ENCODE measurements at regions not wholly inside any gene's neighbourhood (a gene's known extent, or its start where the extent isn't known, plus 50 kb on each side); places are given as distances from the start of the nearest gene placed in this dataset.

GRCh38 chr6:105808571-105808970 lies 277.6 kb upstream of the PRDM1 start:
- DNase-seq: no peak

GRCh38 chr6:105807905-105808304 lies 278.2 kb upstream of the PRDM1 start:
- DNase-seq: no peak

GRCh38 chr6:105806486-105806920 lies 279.6 kb upstream of the PRDM1 start:
- DNase-seq: no peak

GRCh38 chr6:105805501-105806023 lies 280.6 kb upstream of the PRDM1 start:
- DNase-seq: no peak

GRCh38 chr6:105804424-105804823 lies 281.7 kb upstream of the PRDM1 start:
- no peak for DNase-seq

- DNase-seq: no peak
These were observed 282.1 kb upstream of the PRDM1 start for GRCh38 chr6:105804000-105804399.

- DNase-seq: no peak
These were observed 282.7 kb upstream of the PRDM1 start for GRCh38 chr6:105803442-105803841.

GRCh38 chr6:105802703-105803102 lies 283.4 kb upstream of the PRDM1 start:
- no peak for DNase-seq

GRCh38 chr6:105800871-105801270 lies 285.3 kb upstream of the PRDM1 start:
- DNase-seq: no peak

- no peak for DNase-seq
These were observed 285.7 kb upstream of the PRDM1 start for GRCh38 chr6:105800398-105800797.

GRCh38 chr6:105799056-105799455 lies 287.1 kb upstream of the PRDM1 start:
- no peak for DNase-seq

GRCh38 chr6:105797983-105798453 lies 288.1 kb upstream of the PRDM1 start:
- no peak for DNase-seq

- no peak for DNase-seq
These were observed 288.7 kb upstream of the PRDM1 start for GRCh38 chr6:105797286-105797979.

- no peak for DNase-seq
These were observed 290.1 kb upstream of the PRDM1 start for GRCh38 chr6:105795913-105796517.

GRCh38 chr6:105795366-105795765 lies 290.8 kb upstream of the PRDM1 start:
- no peak for DNase-seq

GRCh38 chr6:105794870-105795269 lies 291.3 kb upstream of the PRDM1 start:
- no peak for DNase-seq

- no peak for DNase-seq
These were observed 291.9 kb upstream of the PRDM1 start for GRCh38 chr6:105794239-105794638.

- DNase-seq: no peak
These were observed 293.0 kb upstream of the PRDM1 start for GRCh38 chr6:105793130-105793529.

GRCh38 chr6:105791583-105792318 lies 294.4 kb upstream of the PRDM1 start:
- DNase-seq: no peak

- no peak for DNase-seq
These were observed 295.0 kb upstream of the PRDM1 start for GRCh38 chr6:105791179-105791578.

- no peak for DNase-seq
These were observed 295.5 kb upstream of the PRDM1 start for GRCh38 chr6:105790635-105791034.

- DNase-seq: no peak
These were observed 296.2 kb upstream of the PRDM1 start for GRCh38 chr6:105789935-105790334.

GRCh38 chr6:105787747-105788146 lies 298.4 kb upstream of the PRDM1 start:
- no peak for DNase-seq

Data from activated T-cell treated with anti-CD3 and anti-CD28 coated beads, Interleukin-2, amount 50 U/mL, for 1 hour (primary cell).